Right lobe of liver (tissue), 4 donors: ENCODE measurements at regions not wholly inside any gene's neighbourhood (a gene's known extent, or its start where the extent isn't known, plus 50 kb on each side); places are given as distances from the start of the nearest gene placed in this dataset.

Experiments used
- CTCF ChIP-seq, 4 donors: fragments of 200-600 bp in 3 of 4; fragments of 450-650 bp in 1 of 4; IDR thresholded peaks; one replicate each; pipeline versions ENCODE4 v1.5.1 to v1.8.0; 2016 to 2022; ENCODE audit warnings: antibody characterized with exemption in 4 of 4, mild to moderate bottlenecking in 2 of 4
- POLR2A ChIP-seq: fragments of 450-650 bp; IDR thresholded peaks from one replicate; pipeline ENCODE4 v1.6.1; 2017; ENCODE audit warnings: antibody characterized with exemption, mild to moderate bottlenecking
- donor health status: DM: no; HTN: no; CAD: no.
- donor health status: DM: no; HTN: no; CAD: no.
- donor health status: DM: no; HTN: yes; CAD: no.

- TF ChIP-seq CTCF (IDR thresholded peaks at IDR 0.05) (no peak), POLR2A (no peak)
These were observed 145.7 kb upstream of the MEIS2 start for GRCh38 chr15:37246065-37246464.
